ENCODE measurements at regions not wholly inside any gene's neighbourhood (a gene's known extent, or its start where the extent isn't known, plus 50 kb on each side); places are given as distances from the start of the nearest gene placed in this dataset.

- TF ChIP-seq CTCF (IDR thresholded peaks at IDR 0.05) (no peak), POLR2A (IDR thresholded peaks at IDR 0.05) (no peak), POLR2AphosphoS5 (IDR thresholded peaks at IDR 0.05) (no peak), EP300 (IDR thresholded peaks at IDR 0.05; ENCODE audit: low read depth) (no peak)
Observed at GRCh38 chr2:14072338-14072737, 560.2 kb upstream of the LRATD1 start.
